Mucosa of descending colon (tissue), 3 donors: ENCODE measurements at regions not wholly inside any gene's neighbourhood (a gene's known extent, or its start where the extent isn't known, plus 50 kb on each side); places are given as distances from the start of the nearest gene placed in this dataset.

ENCODE experiments used
- ATAC-seq: fragments of 200-7000 bp; cut with Tn5 transposase; one replicate; pipeline ENCODE4 v1.9.1; 2020; ENCODE audit warnings: mild to moderate bottlenecking, moderate library complexity
- DNase-seq, 3 donors: peaks; one replicate each; pipeline ENCODE4 v3.0.0-alpha.2; 2020
- H3K36me3 ChIP-seq: fragments of 200-600 bp; one replicate; pipeline ENCODE4 v1.8.0; 2021; ENCODE audit warnings: low read depth, mild to moderate bottlenecking
- H3K4me1 ChIP-seq: fragments of 200-600 bp; one replicate; pipeline ENCODE4 v1.8.0; 2021; ENCODE audit warnings: low read depth, mild to moderate bottlenecking
- H3K4me3 ChIP-seq: fragments of 200-600 bp; one replicate; pipeline ENCODE4 v1.8.0; 2021; ENCODE audit warnings: mild to moderate bottlenecking
- H3K9me3 ChIP-seq: fragments of 200-600 bp; one replicate; pipeline ENCODE4 v1.8.0; 2021; ENCODE audit warnings: mild to moderate bottlenecking
- CTCF ChIP-seq: fragments of 200-600 bp; IDR thresholded peaks from one replicate; pipeline ENCODE4 v1.8.0; 2022; ENCODE audit warnings: antibody characterized with exemption, mild to moderate bottlenecking
- intact Hi-C, 2 donors: fragments of 100-400 bp; cut with DNase I in 1 of 2; cut with micrococcal nuclease in 1 of 2; formaldehyde crosslinking; loops; one replicate each; pipeline versions ENCODE4 v1.11.0 to v1.11.1; 2022; cut with DNase I, micrococcal nuclease
- donor health status: DM: no; HTN: no; CAD: no; lungs with moderate emphysema.
- donor health status: DM: no; HTN: no; CAD: no.
- donor health status: DM: no; HTN: yes; CAD: no.

DNA sequence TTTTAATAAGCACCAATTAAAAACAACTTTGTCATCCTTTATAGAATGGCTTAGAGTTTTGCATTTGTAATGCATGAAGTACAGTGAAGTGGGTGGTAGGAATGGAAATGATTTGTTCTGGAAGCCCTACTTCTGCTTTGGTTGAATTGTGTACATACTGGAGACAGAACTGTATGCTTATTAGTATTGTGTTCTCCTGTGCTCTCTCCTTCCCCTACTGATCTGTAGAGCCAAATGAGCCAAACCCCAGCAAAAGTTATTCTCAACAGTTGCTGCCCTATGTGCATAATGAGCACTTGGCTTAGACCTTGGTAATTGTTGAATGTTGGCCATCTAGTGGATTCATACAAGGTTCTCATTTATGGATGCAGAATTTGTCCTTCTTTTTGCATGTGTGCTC, 916.1 kb downstream of the GALC start:
- no peak overlapping the region for H3K4me3 ChIP-seq
- no peak for TF ChIP-seq CTCF

GRCh38 chr14:87076146-87076545, 916.8 kb downstream of the GALC start:
- intact Hi-C loops: no loop called here
- Histone ChIP-seq H3K36me3 (no peaks in the 10 kb centered on the region), H3K4me1 (no peaks in the 10 kb centered on the region), H3K4me3 (no peak overlapping the region), H3K9me3 (peaks cover 49% of the 10 kb centered on the region)
- TF ChIP-seq CTCF: no peak
- DNase-seq (no peak), ATAC-seq (no peak)

More for the DNA sequence above, 916.1 kb downstream of the GALC start:
- no peak for DNase-seq
- Histone ChIP-seq H3K9me3 (peaks cover 50% of the 10 kb centered on the region), H3K36me3 (no peaks in the 10 kb centered on the region), H3K4me1 (no peaks in the 10 kb centered on the region)
- intact Hi-C loops: no loop called here
- no peak for ATAC-seq

GRCh38 chr14:87073880-87074570, 919.0 kb downstream of the GALC start:
- no peak overlapping the region for H3K4me3 ChIP-seq

GRCh38 chr14:87067591-87067990, 925.4 kb downstream of the GALC start:
- DNase-seq (no peak), ATAC-seq (no peak)
- Histone ChIP-seq H3K4me3 (no peak overlapping the region), H3K9me3 (peaks cover 31% of the 10 kb centered on the region), H3K4me1 (no peaks in the 10 kb centered on the region), H3K36me3 (no peaks in the 10 kb centered on the region)
- intact Hi-C loops: no loop called here
- no peak for TF ChIP-seq CTCF

More at GRCh38 chr14:87073880-87074570, 919.0 kb downstream of the GALC start:
- no peak for TF ChIP-seq CTCF
- Histone ChIP-seq H3K4me1 (no peaks in the 10 kb centered on the region), H3K36me3 (no peaks in the 10 kb centered on the region), H3K9me3 (peaks cover 52% of the 10 kb centered on the region)
- no peak for ATAC-seq
- intact Hi-C loops: no loop called here
- DNase-seq: no peak

GRCh38 chr14:87067061-87067460, 925.9 kb downstream of the GALC start:
- TF ChIP-seq CTCF: no peak
- DNase-seq (no peak), ATAC-seq (no peak)
- H3K36me3 ChIP-seq: no peaks in the 10 kb centered on the region
- peaks cover 25% of the 10 kb centered on the region for H3K9me3 ChIP-seq
- H3K4me3 ChIP-seq: no peak overlapping the region
- intact Hi-C loops: no loop called here
- H3K4me1 ChIP-seq: no peaks in the 10 kb centered on the region
